HEK293T (cell line): ENCODE measurements at regions not wholly inside any gene's neighbourhood (a gene's known extent, or its start where the extent isn't known, plus 50 kb on each side); places are given as distances from the start of the nearest gene placed in this dataset.

Source experiments
- BHLHE40 ChIP-seq: fragments of 450-650 bp; IDR thresholded peaks from 2 replicates; pipeline ENCODE4 v1.6.1; 2016; ENCODE audit warnings: mild to moderate bottlenecking, moderate library complexity, borderline replicate concordance
- CTBP1 ChIP-seq: fragments of 450-650 bp; IDR thresholded peaks from 2 replicates; pipeline ENCODE4 v1.6.1; 2016; ENCODE audit warnings: borderline replicate concordance
- ELF4 ChIP-seq: fragments of 450-650 bp; IDR thresholded peaks from 2 replicates; pipeline ENCODE4 v1.6.1; 2017; ENCODE audit warnings: antibody characterized with exemption
- FOXA1 ChIP-seq: fragments of 450-650 bp; IDR thresholded peaks from 2 replicates; pipeline ENCODE4 v1.6.1; 2016; ENCODE audit warnings: mild to moderate bottlenecking
- FOXM1 ChIP-seq: fragments of 450-650 bp; IDR thresholded peaks from 2 replicates; pipeline ENCODE4 v1.6.1; 2017; ENCODE audit warnings: mild to moderate bottlenecking, borderline replicate concordance
- HDGF ChIP-seq: fragments of 450-650 bp; IDR thresholded peaks from 2 replicates; pipeline ENCODE4 v1.6.1; 2017; ENCODE audit warnings: antibody characterized with exemption, borderline replicate concordance
- NFRKB ChIP-seq: fragments of 450-650 bp; IDR thresholded peaks from 2 replicates; pipeline ENCODE4 v1.6.1; 2016; ENCODE audit warnings: mild to moderate bottlenecking, moderate library complexity
- PKNOX1 ChIP-seq: fragments of 450-650 bp; IDR thresholded peaks from 2 replicates; pipeline ENCODE4 v1.6.1; 2016
- SP1 ChIP-seq: fragments of 450-650 bp; IDR thresholded peaks from 2 replicates; pipeline ENCODE4 v1.6.1; 2017
- SUZ12 ChIP-seq: fragments of 450-650 bp; IDR thresholded peaks from 2 replicates; pipeline ENCODE4 v1.6.1; 2016; ENCODE audit warnings: mild to moderate bottlenecking
- TARDBP ChIP-seq: fragments of 450-650 bp; IDR thresholded peaks from 2 replicates; pipeline ENCODE4 v1.6.1; 2016

GRCh38 chr3:168241156-168241555, 145.4 kb upstream of the GOLIM4 start:
- no peak for TF ChIP-seq ELF4
- TF ChIP-seq FOXM1: no peak
- TF ChIP-seq FOXA1: no peak
- TF ChIP-seq SP1: no peak
- no peak for TF ChIP-seq NFRKB
- TF ChIP-seq PKNOX1: no peak
- no peak for TF ChIP-seq SUZ12
- TF ChIP-seq TARDBP: no peak
- TF ChIP-seq BHLHE40: no peak
- no peak for TF ChIP-seq CTBP1
- TF ChIP-seq HDGF: no peak
